Hematopoietic multipotent progenitor cell treated with erythropoietin and hydrocortisone succinate and interleukin-3 and kit ligand, for 8 days (in vitro differentiated cells): ENCODE measurements at regions not wholly inside any gene's neighbourhood (a gene's known extent, or its start where the extent isn't known, plus 50 kb on each side); places are given as distances from the start of the nearest gene placed in this dataset.
"Not testable (repeated sequence)": the region's sequence is repeated elsewhere in the genome, so short reads cannot be mapped to it uniquely, and the experiment has no call there.

Source experiments
- DNase-seq: peaks from one replicate; pipeline ENCODE4 v3.0.0-alpha.2; 2015

GRCh38 chr12:53877961-53878360, 60.7 kb upstream of the HOXC13 start:
- DNase-seq, result not testable (repeated sequence)

GRCh38 chr12:53887006-53887405, 51.6 kb upstream of the HOXC13 start:
- DNase-seq, result no peak

GRCh38 chr12:53887881-53888280, 50.8 kb upstream of the HOXC13 start:
- no peak for DNase-seq
